HL-60 (cell line): ENCODE measurements at regions not wholly inside any gene's neighbourhood (a gene's known extent, or its start where the extent isn't known, plus 50 kb on each side); places are given as distances from the start of the nearest gene placed in this dataset.

ENCODE experiments used
- DNase-seq, 2 experiments: peaks; one replicate each; pipeline ENCODE4 v3.0.0-alpha.2; 2010 to 2020; ENCODE audit warnings: low read depth in 1 of 2, low spot score in 1 of 2
- H3K27ac ChIP-seq: fragments of 250-450 bp; sonication (Bioruptor Pico); replicated peaks from 2 replicates; pipeline ENCODE4 v1.5.1; 2020; ENCODE audit warnings: mild to moderate bottlenecking, moderate library complexity
- H3K27me3 ChIP-seq: fragments of 250-450 bp; sonication (Bioruptor Pico); 2 replicates; pipeline ENCODE4 v1.5.1; 2021; ENCODE audit warnings: mild to moderate bottlenecking, moderate library complexity; ENCODE audit not compliant: insufficient read depth, poor library complexity, severe bottlenecking
- H3K4me3 ChIP-seq: replicated peaks from 2 replicates; pipeline ENCODE4 v1.5.1; 2011; ENCODE audit warnings: mild to moderate bottlenecking, control low read depth, low read length; ENCODE audit not compliant: insufficient read depth
- GABPA ChIP-seq: IDR thresholded peaks from 2 replicates; pipeline ENCODE4 v1.6.1; 2012; ENCODE audit warnings: low read depth
- POLR2AphosphoS5 ChIP-seq: IDR thresholded peaks from 2 replicates; pipeline ENCODE4 v1.6.1; 2012; ENCODE audit warnings: low read depth
- REST ChIP-seq: IDR thresholded peaks from 2 replicates; pipeline ENCODE4 v1.6.1; 2012; ENCODE audit warnings: low read depth; ENCODE audit not compliant: insufficient replicate concordance
- SPI1 ChIP-seq: IDR thresholded peaks from 2 replicates; pipeline ENCODE4 v1.6.1; 2012; ENCODE audit warnings: low read depth, mild to moderate bottlenecking, borderline replicate concordance
- TF ChIP-seq, protein P1 (sequence below): IDR thresholded peaks from one replicate; pipeline ENCODE4 v1.5.1; 2011; ENCODE audit warnings: low read length, control low read depth, inconsistent platforms; ENCODE audit not compliant: insufficient read depth

DNA sequence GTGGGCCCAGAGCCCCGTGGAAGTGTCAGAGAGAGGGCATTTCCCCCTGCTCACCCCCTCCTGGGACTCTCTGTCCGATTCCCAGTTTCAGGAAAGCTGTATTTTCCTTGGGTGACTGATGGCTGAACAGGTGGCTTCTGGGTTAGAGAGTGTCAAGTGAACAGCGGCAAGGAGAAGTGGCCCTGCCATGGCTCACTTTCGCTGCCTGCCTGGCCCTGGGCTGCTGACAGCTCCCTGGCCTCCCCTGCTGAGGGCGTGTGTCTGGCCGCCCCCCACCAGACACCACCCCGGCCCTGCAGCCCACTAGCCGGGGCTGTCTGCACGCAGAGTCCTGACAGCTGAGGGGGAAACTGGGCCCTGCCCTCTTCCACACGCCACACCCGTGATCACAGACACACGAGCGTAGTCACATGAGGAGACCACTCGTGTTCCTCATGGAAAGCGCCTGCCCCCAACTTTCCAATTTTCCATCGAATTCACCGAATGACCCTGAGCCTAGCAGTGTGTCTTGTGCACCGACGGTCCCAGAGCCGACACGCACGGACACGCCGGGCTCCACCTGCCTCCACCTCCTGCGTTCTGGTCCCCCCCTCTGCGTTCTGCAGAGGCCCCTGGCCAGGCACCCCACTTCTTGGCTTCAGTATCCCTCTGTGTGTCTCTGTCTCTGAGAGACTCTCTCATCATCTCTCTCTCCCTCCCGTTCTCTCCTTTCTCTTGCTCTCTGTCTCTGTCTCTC lies 60.6 kb upstream of the CASZ1 start:
- no peaks in the 10 kb centered on the region for H3K27me3 ChIP-seq
- TF ChIP-seq REST: no peak
- TF ChIP-seq, protein P1, sequence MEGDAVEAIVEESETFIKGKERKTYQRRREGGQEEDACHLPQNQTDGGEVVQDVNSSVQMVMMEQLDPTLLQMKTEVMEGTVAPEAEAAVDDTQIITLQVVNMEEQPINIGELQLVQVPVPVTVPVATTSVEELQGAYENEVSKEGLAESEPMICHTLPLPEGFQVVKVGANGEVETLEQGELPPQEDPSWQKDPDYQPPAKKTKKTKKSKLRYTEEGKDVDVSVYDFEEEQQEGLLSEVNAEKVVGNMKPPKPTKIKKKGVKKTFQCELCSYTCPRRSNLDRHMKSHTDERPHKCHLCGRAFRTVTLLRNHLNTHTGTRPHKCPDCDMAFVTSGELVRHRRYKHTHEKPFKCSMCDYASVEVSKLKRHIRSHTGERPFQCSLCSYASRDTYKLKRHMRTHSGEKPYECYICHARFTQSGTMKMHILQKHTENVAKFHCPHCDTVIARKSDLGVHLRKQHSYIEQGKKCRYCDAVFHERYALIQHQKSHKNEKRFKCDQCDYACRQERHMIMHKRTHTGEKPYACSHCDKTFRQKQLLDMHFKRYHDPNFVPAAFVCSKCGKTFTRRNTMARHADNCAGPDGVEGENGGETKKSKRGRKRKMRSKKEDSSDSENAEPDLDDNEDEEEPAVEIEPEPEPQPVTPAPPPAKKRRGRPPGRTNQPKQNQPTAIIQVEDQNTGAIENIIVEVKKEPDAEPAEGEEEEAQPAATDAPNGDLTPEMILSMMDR: no peak
- TF ChIP-seq POLR2AphosphoS5: no peak
- TF ChIP-seq SPI1: no peak
- TF ChIP-seq GABPA: no peak

DNA sequence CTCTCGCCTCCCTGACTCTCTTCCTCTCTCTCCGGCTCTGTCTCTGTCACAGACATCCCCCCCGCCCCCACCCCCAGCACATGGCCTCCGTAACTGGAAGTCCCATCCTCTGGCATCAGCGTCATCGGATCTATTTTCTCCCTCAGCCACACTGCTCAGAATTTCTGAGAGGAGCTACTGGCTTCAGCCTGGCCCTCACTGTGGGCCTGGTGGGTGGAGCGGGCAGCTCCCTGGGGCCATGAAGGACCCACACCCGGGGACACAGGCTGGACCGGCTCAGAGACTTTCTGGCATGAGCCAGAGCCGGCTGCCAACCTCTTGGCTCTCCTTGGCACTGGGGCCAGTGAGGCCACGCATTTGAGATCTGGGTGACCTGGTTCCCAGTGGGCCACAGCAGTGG lies 61.2 kb upstream of the CASZ1 start:
- H3K27me3 ChIP-seq: no peaks in the 10 kb centered on the region
- H3K4me3 ChIP-seq: no peak overlapping the region
- no peak overlapping the region for H3K27ac ChIP-seq
- no peak for DNase-seq
- TF ChIP-seq, protein P1: no peak
- no peak for TF ChIP-seq GABPA
- TF ChIP-seq SPI1: no peak
- TF ChIP-seq POLR2AphosphoS5: no peak
- no peak for TF ChIP-seq REST

More for the DNA sequence above, 60.6 kb upstream of the CASZ1 start:
- Histone ChIP-seq H3K4me3 (no peak overlapping the region), H3K27ac (no peak overlapping the region)
- DNase-seq: no peak

DNA sequence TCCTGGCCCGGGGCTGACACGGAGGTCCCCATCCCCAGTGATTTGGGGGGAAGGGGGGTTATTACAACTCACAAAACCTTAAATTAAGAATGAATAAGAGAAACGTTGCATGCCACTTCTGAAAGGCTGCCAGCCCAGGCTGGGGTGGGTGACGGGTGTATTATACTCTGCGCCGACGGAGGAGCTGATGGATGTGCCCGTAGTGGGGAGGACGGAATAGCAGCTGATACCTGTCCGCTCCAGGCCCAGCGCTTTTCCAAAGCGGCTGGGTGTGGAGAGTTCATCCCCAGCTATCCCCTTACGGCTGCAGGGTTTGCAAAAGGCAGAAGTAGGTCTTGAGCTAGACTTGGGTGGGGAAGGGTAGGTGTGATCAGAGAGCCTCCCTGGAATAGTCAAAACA lies 63.8 kb upstream of the CASZ1 start:
- H3K27me3 ChIP-seq: peaks cover 14% of the 10 kb centered on the region
- H3K4me3 ChIP-seq: no peak overlapping the region
- no peak overlapping the region for H3K27ac ChIP-seq
- TF ChIP-seq SPI1 (no peak), POLR2AphosphoS5 (no peak), REST (no peak), GABPA (no peak)
- TF ChIP-seq, protein P1: no peak
- DNase-seq: no peak
